Sigmoid colon (tissue), 6 donors: ENCODE measurements at regions not wholly inside any gene's neighbourhood (a gene's known extent, or its start where the extent isn't known, plus 50 kb on each side); places are given as distances from the start of the nearest gene placed in this dataset.

ENCODE experiments used
- DNase-seq: peaks from one replicate; pipeline ENCODE4 v3.0.0-alpha.2; 2019
- H3K27ac ChIP-seq, 4 donors: fragments of 200-600 bp; sonication (generic); one replicate each; pipeline ENCODE4 v1.5.1; 2016 to 2019; ENCODE audit warnings: mild to moderate bottlenecking in 1 of 4
- H3K27me3 ChIP-seq, 3 donors: fragments of 200-600 bp; sonication (generic); one replicate each; pipeline ENCODE4 v1.5.1; 2019; ENCODE audit warnings: mild to moderate bottlenecking in 1 of 3
- H3K36me3 ChIP-seq, 4 donors: fragments of 200-600 bp; sonication (generic); one replicate each; pipeline ENCODE4 v1.5.1; 2016 to 2019
- H3K4me1 ChIP-seq, 4 donors: fragments of 200-600 bp; sonication (generic); one replicate each; pipeline ENCODE4 v1.5.1; 2017 to 2019
- H3K4me3 ChIP-seq, 4 donors: fragments of 200-600 bp; sonication (generic); one replicate each; pipeline ENCODE4 v1.5.1; 2017 to 2019; ENCODE audit warnings: mild to moderate bottlenecking in 2 of 4, moderate library complexity in 1 of 4
- H3K9me3 ChIP-seq, 4 donors: fragments of 200-600 bp in 3 of 4; sonication (generic) in 3 of 4; one replicate each; pipeline versions ENCODE4 v1.5.1 to v1.6.1; 2013 to 2019
- EP300 ChIP-seq, 4 donors: sonication (generic); formaldehyde crosslinking; IDR thresholded peaks; one replicate each; pipeline ENCODE4 v1.6.1; 2017; ENCODE audit warnings: antibody characterized with exemption in 4 of 4
- POLR2A ChIP-seq, 2 donors: fragments of 450-650 bp; IDR thresholded peaks; one replicate each; pipeline ENCODE4 v1.6.1; 2016; ENCODE audit warnings: antibody characterized with exemption in 2 of 2, mild to moderate bottlenecking in 2 of 2, moderate library complexity in 2 of 2
- POLR2AphosphoS5 ChIP-seq, 4 donors: sonication (generic); formaldehyde crosslinking; IDR thresholded peaks; one replicate each; pipeline ENCODE4 v1.6.1; 2017; ENCODE audit warnings: antibody characterized with exemption in 4 of 4
- WGBS, 2 donors: extraction: QIAGEN DNeasy Blood & Tissue Kit; methylation state at CpG; one replicate each; pipeline ENCODE4 v1.1.7; 2013; 5-methylcytosine and 5-hydroxymethylcytosine counted together
- intact Hi-C: fragments of 100-400 bp; cut with DNase I; formaldehyde crosslinking; loops from one replicate; pipeline ENCODE4 v1.15.1; 2023
- TF ChIP-seq, protein P1 (sequence below), 4 experiments: fragments of 450-650 bp in 3 of 4; fragments of 200-600 bp in 1 of 4; IDR thresholded peaks; one replicate each; pipeline ENCODE4 v1.5.1; 2016 to 2019; ENCODE audit warnings: antibody characterized with exemption in 4 of 4, mild to moderate bottlenecking in 3 of 4, moderate library complexity in 2 of 4
- donor health status: healthy with polysubstance abuse.
- donor health status: healthy.

DNA sequence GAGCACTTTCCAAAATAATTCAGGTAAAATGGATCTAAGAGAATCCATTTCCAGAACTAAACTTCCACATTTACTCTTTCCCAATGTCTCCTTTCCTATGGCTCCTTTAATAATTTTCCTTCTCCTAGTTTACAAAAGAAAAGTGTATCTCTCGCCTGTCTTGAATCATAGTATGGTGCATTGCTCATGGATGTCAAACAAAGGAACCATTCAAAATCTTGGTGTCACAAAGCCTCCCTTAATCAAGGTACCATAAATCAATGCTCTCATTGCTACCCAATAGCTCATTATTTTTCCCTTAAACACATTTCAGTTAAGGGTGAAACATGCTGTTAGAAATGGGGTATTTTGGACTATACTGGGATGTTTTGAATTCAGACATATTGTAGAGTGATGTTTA is 57.6 kb upstream of the KCNMA1 start:
- Histone ChIP-seq H3K27ac (no peak overlapping the region), H3K4me3 (no peak overlapping the region), H3K36me3 (no peaks in the 10 kb centered on the region), H3K9me3 (no peaks in the 10 kb centered on the region), H3K4me1 (no peaks in the 10 kb centered on the region), H3K27me3 (no peaks in the 10 kb centered on the region)
- TF ChIP-seq EP300 (IDR thresholded peaks at IDR 0.05) (no peak), POLR2A (IDR thresholded peaks at IDR 0.05) (no peak), POLR2AphosphoS5 (IDR thresholded peaks at IDR 0.05) (no peak)
- TF ChIP-seq, protein P1, sequence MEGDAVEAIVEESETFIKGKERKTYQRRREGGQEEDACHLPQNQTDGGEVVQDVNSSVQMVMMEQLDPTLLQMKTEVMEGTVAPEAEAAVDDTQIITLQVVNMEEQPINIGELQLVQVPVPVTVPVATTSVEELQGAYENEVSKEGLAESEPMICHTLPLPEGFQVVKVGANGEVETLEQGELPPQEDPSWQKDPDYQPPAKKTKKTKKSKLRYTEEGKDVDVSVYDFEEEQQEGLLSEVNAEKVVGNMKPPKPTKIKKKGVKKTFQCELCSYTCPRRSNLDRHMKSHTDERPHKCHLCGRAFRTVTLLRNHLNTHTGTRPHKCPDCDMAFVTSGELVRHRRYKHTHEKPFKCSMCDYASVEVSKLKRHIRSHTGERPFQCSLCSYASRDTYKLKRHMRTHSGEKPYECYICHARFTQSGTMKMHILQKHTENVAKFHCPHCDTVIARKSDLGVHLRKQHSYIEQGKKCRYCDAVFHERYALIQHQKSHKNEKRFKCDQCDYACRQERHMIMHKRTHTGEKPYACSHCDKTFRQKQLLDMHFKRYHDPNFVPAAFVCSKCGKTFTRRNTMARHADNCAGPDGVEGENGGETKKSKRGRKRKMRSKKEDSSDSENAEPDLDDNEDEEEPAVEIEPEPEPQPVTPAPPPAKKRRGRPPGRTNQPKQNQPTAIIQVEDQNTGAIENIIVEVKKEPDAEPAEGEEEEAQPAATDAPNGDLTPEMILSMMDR (IDR thresholded peaks at IDR 0.05), result no peak
- intact Hi-C loops, result no loop called here
- no peak for DNase-seq
- 76 to 89% methylated on average over 1 of the region's 1 CpG for WGBS, 2 donors

DNA sequence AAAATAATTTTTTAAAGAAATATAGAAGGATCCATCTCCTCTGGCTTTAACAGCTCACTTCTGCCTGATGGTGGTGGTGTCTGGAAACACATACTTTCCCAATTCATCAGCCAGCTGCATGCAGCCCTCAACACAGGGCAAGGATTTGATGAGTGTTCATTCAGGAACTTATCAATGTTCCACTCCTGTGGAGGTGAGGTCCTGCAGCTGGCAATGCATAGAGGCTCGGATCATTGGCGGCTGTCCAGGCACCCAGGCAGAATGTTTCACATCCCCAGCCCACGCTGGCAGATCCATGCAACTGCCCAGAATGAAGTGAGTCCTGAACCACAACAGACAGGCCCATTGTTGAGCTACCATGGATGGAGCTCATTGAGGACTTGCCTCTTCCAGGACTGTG is 55.2 kb upstream of the KCNMA1 start:
- no peaks in the 10 kb centered on the region for H3K4me1 ChIP-seq
- H3K36me3 ChIP-seq, result no peaks in the 10 kb centered on the region
- H3K27me3 ChIP-seq, result no peaks in the 10 kb centered on the region
- no peak for DNase-seq
- no peak overlapping the region for H3K27ac ChIP-seq
- TF ChIP-seq POLR2A (IDR thresholded peaks at IDR 0.05) (no peak), EP300 (IDR thresholded peaks at IDR 0.05) (no peak), POLR2AphosphoS5 (IDR thresholded peaks at IDR 0.05) (no peak)
- TF ChIP-seq, protein P1 (IDR thresholded peaks at IDR 0.05), result no peak
- no peaks in the 10 kb centered on the region for H3K9me3 ChIP-seq
- no peak overlapping the region for H3K4me3 ChIP-seq
- intact Hi-C loops, result no loop called here
- 71 to 77% methylated on average over 3 of the region's 3 CpGs for WGBS, 2 donors

DNA sequence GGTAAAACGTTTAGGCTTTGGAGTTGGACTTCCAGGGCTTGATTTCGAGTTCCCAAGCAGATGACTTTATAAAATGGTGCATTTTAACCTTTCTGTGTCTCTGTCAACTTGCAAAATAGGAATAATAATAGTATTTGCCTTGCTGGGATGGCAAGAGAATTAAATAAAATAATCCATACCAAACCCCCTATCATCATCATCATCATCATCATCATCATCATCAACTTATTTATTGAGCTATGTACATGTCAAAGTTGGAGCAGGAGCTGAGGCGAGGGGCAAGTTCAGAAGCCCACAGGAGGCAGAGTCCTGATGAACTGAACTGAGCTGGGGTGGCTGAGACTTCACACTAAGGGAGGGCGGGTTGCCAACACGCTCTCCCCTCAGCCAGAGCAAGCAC is 51.7 kb upstream of the KCNMA1 start:
- no peak for DNase-seq
- Histone ChIP-seq H3K4me3 (no peak overlapping the region), H3K9me3 (no peaks in the 10 kb centered on the region), H3K27me3 (no peaks in the 10 kb centered on the region), H3K4me1 (no peaks in the 10 kb centered on the region), H3K36me3 (no peaks in the 10 kb centered on the region), H3K27ac (no peak overlapping the region)
- WGBS, 2 donors, result 73 to 85% methylated on average over 5 of the region's 5 CpGs
- TF ChIP-seq POLR2A (IDR thresholded peaks at IDR 0.05) (no peak), EP300 (IDR thresholded peaks at IDR 0.05) (no peak), POLR2AphosphoS5 (IDR thresholded peaks at IDR 0.05) (no peak)
- TF ChIP-seq, protein P1 (IDR thresholded peaks at IDR 0.05), result no peak
- intact Hi-C loops, result no loop called here

- Histone ChIP-seq H3K9me3 (no peaks in the 10 kb centered on the region), H3K4me1 (no peaks in the 10 kb centered on the region), H3K27ac (no peak overlapping the region), H3K4me3 (no peak overlapping the region), H3K27me3 (no peaks in the 10 kb centered on the region), H3K36me3 (no peaks in the 10 kb centered on the region)
- TF ChIP-seq POLR2A (IDR thresholded peaks at IDR 0.05) (no peak), EP300 (IDR thresholded peaks at IDR 0.05) (no peak), POLR2AphosphoS5 (IDR thresholded peaks at IDR 0.05) (no peak)
- TF ChIP-seq, protein P1 (IDR thresholded peaks at IDR 0.05), result no peak
- 84 to 85% methylated on average over 2 of the region's 2 CpGs for WGBS, 2 donors
- DNase-seq, result no peak
- intact Hi-C loops, result no loop called here
These were observed 50.0 kb upstream of the KCNMA1 start for GRCh38 chr10:77687621-77688020.
